OCI-LY7 (cell line): ENCODE measurements at regions not wholly inside any gene's neighbourhood (a gene's known extent, or its start where the extent isn't known, plus 50 kb on each side); places are given as distances from the start of the nearest gene placed in this dataset.

Experiments used
- EZH2phosphoT487 ChIP-seq: fragments of 200-600 bp; sonication (generic); IDR thresholded peaks from 2 replicates; pipeline ENCODE4 v1.6.1; 2018; ENCODE audit warnings: low read depth, borderline replicate concordance, mild to moderate bottlenecking, mixed run types, antibody characterized with exemption, low read length, moderate library complexity, mixed read lengths
- TF ChIP-seq, protein P1 (sequence below): fragments of 200-600 bp; sonication (generic); conservative IDR thresholded peaks from 2 replicates; pipeline ENCODE4 v1.5.1; 2014; ENCODE audit warnings: mild to moderate bottlenecking, antibody characterized with exemption, low read length, moderate library complexity, mixed read lengths

DNA sequence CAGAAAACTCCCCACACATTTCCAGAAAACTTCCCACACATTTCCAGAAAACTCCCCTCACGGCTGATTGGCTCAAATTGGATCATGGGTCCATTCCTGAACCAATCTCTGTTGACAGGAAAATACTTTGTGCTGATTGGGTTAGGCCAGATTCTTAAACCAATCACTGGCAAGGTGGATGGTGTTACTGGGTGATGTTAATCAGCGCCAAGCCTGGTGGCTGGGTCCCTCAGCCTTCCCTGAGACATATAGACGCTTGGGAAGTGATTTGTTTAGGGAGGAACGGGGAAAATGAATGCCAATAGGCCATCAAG is 199.4 kb upstream of the UBE2E2 start:
- TF ChIP-seq, protein P1, sequence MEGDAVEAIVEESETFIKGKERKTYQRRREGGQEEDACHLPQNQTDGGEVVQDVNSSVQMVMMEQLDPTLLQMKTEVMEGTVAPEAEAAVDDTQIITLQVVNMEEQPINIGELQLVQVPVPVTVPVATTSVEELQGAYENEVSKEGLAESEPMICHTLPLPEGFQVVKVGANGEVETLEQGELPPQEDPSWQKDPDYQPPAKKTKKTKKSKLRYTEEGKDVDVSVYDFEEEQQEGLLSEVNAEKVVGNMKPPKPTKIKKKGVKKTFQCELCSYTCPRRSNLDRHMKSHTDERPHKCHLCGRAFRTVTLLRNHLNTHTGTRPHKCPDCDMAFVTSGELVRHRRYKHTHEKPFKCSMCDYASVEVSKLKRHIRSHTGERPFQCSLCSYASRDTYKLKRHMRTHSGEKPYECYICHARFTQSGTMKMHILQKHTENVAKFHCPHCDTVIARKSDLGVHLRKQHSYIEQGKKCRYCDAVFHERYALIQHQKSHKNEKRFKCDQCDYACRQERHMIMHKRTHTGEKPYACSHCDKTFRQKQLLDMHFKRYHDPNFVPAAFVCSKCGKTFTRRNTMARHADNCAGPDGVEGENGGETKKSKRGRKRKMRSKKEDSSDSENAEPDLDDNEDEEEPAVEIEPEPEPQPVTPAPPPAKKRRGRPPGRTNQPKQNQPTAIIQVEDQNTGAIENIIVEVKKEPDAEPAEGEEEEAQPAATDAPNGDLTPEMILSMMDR = no peak
- no peak for TF ChIP-seq EZH2phosphoT487
